WTC11 (cell line): ENCODE measurements at regions not wholly inside any gene's neighbourhood (a gene's known extent, or its start where the extent isn't known, plus 50 kb on each side); places are given as distances from the start of the nearest gene placed in this dataset.

ENCODE experiments used
- ATAC-seq: fragments of 200-7000 bp; cut with Tn5 transposase; 2 replicates; pipeline ENCODE4 v1.10.0; 2021; ENCODE audit warnings: mild to moderate bottlenecking, moderate library complexity
- CTCF ChIA-PET: fragments of 300-600 bp; sonication (Branson Sonifier 250); formaldehyde crosslinking; loops from one replicate; lab custom pipeline; 2021; ENCODE audit warnings: antibody characterized with exemption; lab: Charles Lee
- POLR2A ChIA-PET: fragments of 350-600 bp; sonication (Branson Sonifier 250); formaldehyde crosslinking; loops from one replicate; lab custom pipeline; 2021; ENCODE audit warnings: antibody characterized with exemption; lab: Charles Lee
- DNase-seq: peaks from one replicate; pipeline ENCODE4 v3.0.0; 2021; ENCODE audit warnings: low spot score
- H3K27ac Mint-ChIP-seq: 2 replicates; pipeline ENCODE4 v1.8.0; 2021; ENCODE audit warnings: mixed read lengths
- H3K27me3 Mint-ChIP-seq: 2 replicates; pipeline ENCODE4 v1.8.0; 2021; ENCODE audit warnings: low read depth, mild to moderate bottlenecking, moderate library complexity, mixed read lengths
- H3K36me3 Mint-ChIP-seq: 2 replicates; pipeline ENCODE4 v1.8.0; 2021; ENCODE audit warnings: mixed read lengths
- H3K4me1 Mint-ChIP-seq: 2 replicates; pipeline ENCODE4 v1.8.0; 2022; ENCODE audit warnings: mixed read lengths
- H3K4me3 Mint-ChIP-seq: 2 replicates; pipeline ENCODE4 v1.8.0; 2021; ENCODE audit warnings: mild to moderate bottlenecking, moderate library complexity, mixed read lengths
- H3K9me3 Mint-ChIP-seq: 2 replicates; pipeline ENCODE4 v1.8.0; 2021; ENCODE audit warnings: mixed read lengths
- CBFB ChIP-seq: sonication (generic); formaldehyde crosslinking; IDR thresholded peaks from 2 replicates; pipeline ENCODE4 v1.8.1; 2022; ENCODE audit warnings: mild to moderate bottlenecking, low read depth, missing genetic modification reagents
- E2F4 ChIP-seq: sonication (generic); formaldehyde crosslinking; IDR thresholded peaks from 2 replicates; pipeline ENCODE4 v1.8.1; 2022; ENCODE audit warnings: low read depth, mild to moderate bottlenecking, moderate library complexity, missing genetic modification reagents, borderline replicate concordance
- EMX1 ChIP-seq: fragments of 250-450 bp; sonication (Bioruptor Pico); IDR thresholded peaks from 2 replicates; pipeline ENCODE4 v1.8.0; 2021; ENCODE audit warnings: mild to moderate bottlenecking
- FOXK1 ChIP-seq: sonication (generic); formaldehyde crosslinking; IDR thresholded peaks from 2 replicates; pipeline ENCODE4 v1.8.0; 2022; ENCODE audit warnings: mild to moderate bottlenecking, moderate library complexity, missing genetic modification reagents
- GABPB1 ChIP-seq: sonication (generic); formaldehyde crosslinking; IDR thresholded peaks from 2 replicates; pipeline ENCODE4 v1.8.1; 2023; ENCODE audit warnings: mild to moderate bottlenecking, missing genetic modification reagents
- KAT7 ChIP-seq: sonication (generic); formaldehyde crosslinking; IDR thresholded peaks from 2 replicates; pipeline ENCODE4 v1.8.1; 2023; ENCODE audit warnings: missing genetic modification reagents, mild to moderate bottlenecking, borderline replicate concordance
- MAX ChIP-seq: sonication (generic); formaldehyde crosslinking; IDR thresholded peaks from 2 replicates; pipeline ENCODE4 v1.8.0; 2022; ENCODE audit warnings: mild to moderate bottlenecking, missing genetic modification reagents
- MXD4 ChIP-seq: fragments of 250-450 bp; sonication (Bioruptor Pico); IDR thresholded peaks from 2 replicates; pipeline ENCODE4 v1.8.0; 2021; ENCODE audit warnings: mild to moderate bottlenecking, moderate library complexity, borderline replicate concordance
- MYBL2 ChIP-seq: sonication (generic); formaldehyde crosslinking; IDR thresholded peaks from 2 replicates; pipeline ENCODE4 v1.8.1; 2023; ENCODE audit warnings: mild to moderate bottlenecking, moderate library complexity, missing genetic modification reagents
- NFYB ChIP-seq: sonication (generic); formaldehyde crosslinking; conservative IDR thresholded peaks from 2 replicates; pipeline ENCODE4 v1.8.0; 2022; ENCODE audit warnings: low read depth, missing genetic modification reagents
- NR3C1 ChIP-seq: sonication (generic); formaldehyde crosslinking; conservative IDR thresholded peaks from 2 replicates; pipeline ENCODE4 v1.8.1; 2023; ENCODE audit warnings: low read depth, mild to moderate bottlenecking, missing genetic modification reagents
- OVOL2 ChIP-seq: fragments of 250-450 bp; sonication (Bioruptor Pico); IDR thresholded peaks from 2 replicates; pipeline ENCODE4 v1.9.0; 2021; ENCODE audit warnings: mild to moderate bottlenecking, borderline replicate concordance
- PRDM15 ChIP-seq: sonication (generic); formaldehyde crosslinking; IDR thresholded peaks from 2 replicates; pipeline ENCODE4 v1.8.0; 2022; ENCODE audit warnings: missing genetic modification reagents
- RELA ChIP-seq: sonication (generic); formaldehyde crosslinking; IDR thresholded peaks from 2 replicates; pipeline ENCODE4 v1.8.1; 2022; ENCODE audit warnings: missing genetic modification reagents, mild to moderate bottlenecking, borderline replicate concordance
- RORB ChIP-seq: fragments of 250-450 bp; sonication (Bioruptor Pico); IDR thresholded peaks from 2 replicates; pipeline ENCODE4 v1.9.0; 2021; ENCODE audit warnings: mild to moderate bottlenecking
- SOX15 ChIP-seq: fragments of 250-450 bp; sonication (Bioruptor Pico); IDR thresholded peaks from 2 replicates; pipeline ENCODE4 v1.9.0; 2021; ENCODE audit warnings: mild to moderate bottlenecking
- TEAD4 ChIP-seq: sonication (generic); formaldehyde crosslinking; IDR thresholded peaks from 2 replicates; pipeline ENCODE4 v1.8.0; 2022; ENCODE audit warnings: mild to moderate bottlenecking, missing genetic modification reagents
- TP53 ChIP-seq: sonication (generic); formaldehyde crosslinking; IDR thresholded peaks from 2 replicates; pipeline ENCODE4 v1.8.1; 2023; ENCODE audit warnings: mild to moderate bottlenecking, missing genetic modification reagents
- USF2 ChIP-seq: sonication (generic); formaldehyde crosslinking; IDR thresholded peaks from 2 replicates; pipeline ENCODE4 v1.8.1; 2023; ENCODE audit warnings: mild to moderate bottlenecking, missing genetic modification reagents, moderate library complexity
- ZMAT4 ChIP-seq: fragments of 250-450 bp; sonication (Bioruptor Pico); IDR thresholded peaks from 2 replicates; pipeline ENCODE4 v1.9.0; 2021; ENCODE audit warnings: mild to moderate bottlenecking
- ZNF232 ChIP-seq: sonication (generic); formaldehyde crosslinking; IDR thresholded peaks from 2 replicates; pipeline ENCODE4 v1.8.0; 2022; ENCODE audit warnings: mild to moderate bottlenecking, missing genetic modification reagents
- ZNF281 ChIP-seq: sonication (generic); formaldehyde crosslinking; IDR thresholded peaks from 2 replicates; pipeline ENCODE4 v1.8.0; 2023; ENCODE audit warnings: mild to moderate bottlenecking, missing genetic modification reagents
- ZNF317 ChIP-seq: sonication (generic); formaldehyde crosslinking; IDR thresholded peaks from 2 replicates; pipeline ENCODE4 v1.8.1; 2023; ENCODE audit warnings: low read depth, mild to moderate bottlenecking, moderate library complexity, missing genetic modification reagents, borderline replicate concordance
- ZNF396 ChIP-seq: fragments of 250-450 bp; sonication (Bioruptor Pico); IDR thresholded peaks from 2 replicates; pipeline ENCODE4 v1.8.0; 2021; ENCODE audit warnings: mild to moderate bottlenecking, moderate library complexity, borderline replicate concordance
- ZNF671 ChIP-seq: fragments of 250-450 bp; sonication (Bioruptor Pico); IDR thresholded peaks from 2 replicates; pipeline ENCODE4 v1.8.0; 2021; ENCODE audit warnings: mild to moderate bottlenecking

GRCh38 chr7:109529712-109530111 lies 960.0 kb downstream of the DNAJB9 start (continued):
- no peak for TF ChIP-seq ZNF671
- TF ChIP-seq MAX (CRISPR knock-in tag) = no peak
- no peak for TF ChIP-seq NFYB (CRISPR knock-in tag)
- TF ChIP-seq CBFB (CRISPR knock-in tag) = no peak

- TF ChIP-seq OVOL2 (CRISPR knock-in tag) (no peak), SOX15 (CRISPR knock-in tag) (no peak), FOXK1 (CRISPR knock-in tag) (no peak), E2F4 (CRISPR knock-in tag) (no peak), ZNF396 (no peak), USF2 (CRISPR knock-in tag) (no peak), KAT7 (no peak), RORB (CRISPR knock-in tag) (no peak), GABPB1 (CRISPR knock-in tag) (no peak), MYBL2 (CRISPR knock-in tag) (no peak), NR3C1 (CRISPR knock-in tag) (no peak), MXD4 (CRISPR knock-in tag) (no peak), ZNF317 (CRISPR knock-in tag) (no peak), TEAD4 (no peak), ZNF232 (CRISPR knock-in tag) (no peak), EMX1 (CRISPR knock-in tag) (no peak), TP53 (CRISPR knock-in tag) (no peak), MAX (CRISPR knock-in tag) (no peak)
- H3K27ac Mint-ChIP-seq = no peak overlapping the region
- CTCF ChIA-PET = no interaction called here
- H3K9me3 Mint-ChIP-seq = no peaks in the 10 kb centered on the region
- POLR2A ChIA-PET = no interaction called here
- no peaks in the 10 kb centered on the region for H3K36me3 Mint-ChIP-seq
- DNase-seq = no peak
- no peaks in the 10 kb centered on the region for H3K27me3 Mint-ChIP-seq
- ATAC-seq = no peak
- H3K4me3 Mint-ChIP-seq = no peak overlapping the region
- H3K4me1 Mint-ChIP-seq = 0 out of 2 replicates have a peak, but pooled peaks cover 5% of the 10 kb centered on the region
These were observed 962.8 kb downstream of the DNAJB9 start for GRCh38 chr7:109532262-109532992.

- H3K27me3 Mint-ChIP-seq = no peaks in the 10 kb centered on the region
- H3K4me1 Mint-ChIP-seq = peaks cover 19% of the 10 kb centered on the region
These were observed 976.0 kb downstream of the DNAJB9 start for GRCh38 chr7:109545686-109546085.

More at GRCh38 chr7:109545686-109546085, 976.0 kb downstream of the DNAJB9 start:
- ATAC-seq = peak; percentile 72
- CTCF ChIA-PET = no interaction called here
- Mint-ChIP-seq H3K27ac (no peak overlapping the region), H3K9me3 (peaks cover 4% of the 10 kb centered on the region), H3K4me3 (no peak overlapping the region), H3K36me3 (no peaks in the 10 kb centered on the region)
- DNase-seq = no peak
- POLR2A ChIA-PET = no interaction called here
- TF ChIP-seq PRDM15 (CRISPR knock-in tag) = no peak
- TF ChIP-seq ZMAT4 (CRISPR knock-in tag) = no peak
- no peak for TF ChIP-seq RELA (CRISPR knock-in tag)
- TF ChIP-seq ZNF281 (CRISPR knock-in tag) = no peak
